GM23338 (cell line): ENCODE measurements at regions not wholly inside any gene's neighbourhood (a gene's known extent, or its start where the extent isn't known, plus 50 kb on each side); places are given as distances from the start of the nearest gene placed in this dataset.

ENCODE experiments used
- ATAC-seq: fragments of 200-7000 bp; cut with Tn5 transposase; 3 replicates; pipeline ENCODE4 v1.9.1; 2020
- DNase-seq: peaks from one replicate; pipeline ENCODE4 v3.0.0-alpha.2; 2015; ENCODE audit warnings: low spot score
- H2AFZ ChIP-seq: fragments of 200-600 bp; sonication (generic); 2 replicates; pipeline ENCODE4 v1.8.0; 2016; ENCODE audit warnings: antibody characterized with exemption, mild to moderate bottlenecking, moderate library complexity
- H3F3A ChIP-seq: fragments of 200-600 bp; sonication (generic); replicated peaks from 2 replicates; pipeline ENCODE4 v1.8.0; 2017; ENCODE audit warnings: antibody characterized with exemption, mixed run types, low read depth
- H3K27ac ChIP-seq: fragments of 200-600 bp; sonication (generic); 2 replicates; pipeline ENCODE4 v1.6.1; 2016; ENCODE audit warnings: low read depth
- H3K27me3 ChIP-seq: fragments of 200-600 bp; sonication (generic); 2 replicates; pipeline ENCODE4 v1.8.0; 2016; ENCODE audit warnings: mild to moderate bottlenecking, mixed run types, moderate library complexity; ENCODE audit not compliant: insufficient read depth
- H3K36me3 ChIP-seq: fragments of 200-600 bp; sonication (generic); 2 replicates; pipeline ENCODE4 v1.8.0; 2016; ENCODE audit warnings: mild to moderate bottlenecking; ENCODE audit not compliant: insufficient read depth
- H3K4me1 ChIP-seq: fragments of 200-600 bp; sonication (generic); 2 replicates; pipeline ENCODE4 v1.8.0; 2016; ENCODE audit warnings: mild to moderate bottlenecking, moderate library complexity; ENCODE audit not compliant: insufficient read depth
- H3K4me2 ChIP-seq: fragments of 200-600 bp; sonication (generic); 2 replicates; pipeline ENCODE4 v1.7.1; 2017; ENCODE audit warnings: mixed run types
- H3K4me3 ChIP-seq: fragments of 200-600 bp; sonication (generic); 2 replicates; pipeline ENCODE4 v1.6.1; 2016; ENCODE audit warnings: mixed run types
- H3K79me2 ChIP-seq: fragments of 200-600 bp; sonication (generic); replicated peaks from 2 replicates; pipeline ENCODE4 v1.8.0; 2017; ENCODE audit warnings: mild to moderate bottlenecking; ENCODE audit not compliant: insufficient read depth
- H3K9me2 ChIP-seq: fragments of 200-600 bp; sonication (generic); 2 replicates; pipeline ENCODE4 v1.8.0; 2017; ENCODE audit not compliant: insufficient read depth
- H4K20me1 ChIP-seq: fragments of 200-600 bp; sonication (generic); replicated peaks from 2 replicates; pipeline ENCODE4 v1.8.0; 2017; ENCODE audit warnings: mild to moderate bottlenecking; ENCODE audit not compliant: insufficient read depth
- H3K27ac Mint-ChIP-seq: 2 replicates; pipeline ENCODE4 v1.8.0; 2020; ENCODE audit warnings: inconsistent platforms, mild to moderate bottlenecking, moderate library complexity, mixed read lengths
- H3K27me3 Mint-ChIP-seq: 3 replicates; pipeline ENCODE4 v1.8.0; 2022; ENCODE audit warnings: low read depth, mild to moderate bottlenecking, moderate library complexity, mixed read lengths, inconsistent platforms; ENCODE audit not compliant: insufficient read depth, poor library complexity
- H3K36me3 Mint-ChIP-seq: 3 replicates; pipeline ENCODE4 v1.8.0; 2021; ENCODE audit warnings: low read depth, mild to moderate bottlenecking, inconsistent platforms, moderate library complexity, mixed read lengths
- H3K4me1 Mint-ChIP-seq: 3 replicates; pipeline ENCODE4 v1.8.0; 2020; ENCODE audit warnings: mild to moderate bottlenecking, inconsistent platforms, mixed read lengths
- H3K4me3 Mint-ChIP-seq: 3 replicates; pipeline ENCODE4 v1.8.0; 2021; ENCODE audit warnings: moderate library complexity, mild to moderate bottlenecking, inconsistent platforms, mixed read lengths
- H3K9me3 Mint-ChIP-seq: 3 replicates; pipeline ENCODE4 v1.8.0; 2020; ENCODE audit warnings: moderate library complexity, mild to moderate bottlenecking, inconsistent platforms, mixed read lengths
- CREB1 ChIP-seq: fragments of 250-450 bp; sonication (Bioruptor Pico); IDR thresholded peaks from 2 replicates; pipeline ENCODE4 v1.5.0; 2020; ENCODE audit warnings: low read depth, mild to moderate bottlenecking, moderate library complexity
- ETS1 ChIP-seq: IDR thresholded peaks from 2 replicates; pipeline ENCODE4 v1.6.1; 2016; ENCODE audit warnings: antibody characterized with exemption
- EZH2 ChIP-seq: fragments of 200-600 bp; sonication (generic); IDR thresholded peaks from one replicate; pipeline ENCODE4 v1.8.0; 2017; ENCODE audit warnings: antibody characterized with exemption, mild to moderate bottlenecking, low read depth; ENCODE audit not compliant: unreplicated experiment
- EZH2phosphoT487 ChIP-seq: fragments of 200-600 bp; sonication (generic); IDR thresholded peaks from one replicate; pipeline ENCODE4 v1.8.1; 2018; ENCODE audit warnings: antibody characterized with exemption; ENCODE audit not compliant: unreplicated experiment
- JUNB ChIP-seq: IDR thresholded peaks from one replicate; pipeline ENCODE4 v1.6.1; 2016; ENCODE audit warnings: antibody characterized with exemption; ENCODE audit not compliant: unreplicated experiment
- NANOG ChIP-seq: IDR thresholded peaks from 2 replicates; pipeline ENCODE4 v1.6.1; 2016; ENCODE audit warnings: antibody characterized with exemption, borderline replicate concordance
- POLR2AphosphoS5 ChIP-seq: IDR thresholded peaks from 2 replicates; pipeline ENCODE4 v1.6.1; 2016; ENCODE audit warnings: antibody characterized with exemption, low read depth
- REST ChIP-seq: IDR thresholded peaks from one replicate; pipeline ENCODE4 v1.6.1; 2018; ENCODE audit warnings: antibody characterized with exemption; ENCODE audit not compliant: unreplicated experiment
- ZNF114 ChIP-seq: fragments of 250-450 bp; sonication (Bioruptor Pico); IDR thresholded peaks from 2 replicates; pipeline ENCODE4 v1.5.0; 2020; ENCODE audit warnings: mild to moderate bottlenecking, moderate library complexity
- ZNF331 ChIP-seq: fragments of 250-450 bp; sonication (Bioruptor Pico); IDR thresholded peaks from 2 replicates; pipeline ENCODE4 v1.5.0; 2020; ENCODE audit warnings: low read depth, mild to moderate bottlenecking, moderate library complexity
- ZNF462 ChIP-seq: fragments of 250-450 bp; sonication (Bioruptor Pico); IDR thresholded peaks from 2 replicates; pipeline ENCODE4 v1.5.0; 2020; ENCODE audit warnings: mild to moderate bottlenecking, moderate library complexity

- Mint-ChIP-seq H3K4me1 (no peaks in the 10 kb centered on the region), H3K36me3 (peaks cover 6% of the 10 kb centered on the region; the same call in 1 of the 3 replicates), H3K4me3 (no peak overlapping the region), H3K27me3 (peaks cover 5% of the 10 kb centered on the region), H3K27ac (no peak overlapping the region), H3K9me3 (peaks cover 14% of the 10 kb centered on the region; the same call in 2 of the 3 replicates)
- H4K20me1 ChIP-seq: no peaks in the 10 kb centered on the region
- no peak for DNase-seq
- H3K4me1 ChIP-seq: no peaks in the 10 kb centered on the region
- no peak overlapping the region for H3K4me3 ChIP-seq
- no peak overlapping the region for H2AFZ ChIP-seq
- no peaks in the 10 kb centered on the region for H3K36me3 ChIP-seq
- H3F3A ChIP-seq: no peaks in the 10 kb centered on the region
- no peak overlapping the region for H3K4me2 ChIP-seq
- no peak for ATAC-seq
- H3K9me2 ChIP-seq: no peaks in the 10 kb centered on the region
- no peaks in the 10 kb centered on the region for H3K27me3 ChIP-seq
- no peak overlapping the region for H3K27ac ChIP-seq
- TF ChIP-seq EZH2phosphoT487: no peak
- TF ChIP-seq POLR2AphosphoS5: no peak
- TF ChIP-seq EZH2: no peak
- TF ChIP-seq JUNB: no peak
- no peak for TF ChIP-seq REST
- no peak for TF ChIP-seq ZNF462
- no peak for TF ChIP-seq ZNF114 (CRISPR knock-in tag)
- TF ChIP-seq NANOG: no peak
- TF ChIP-seq ETS1: no peak
- TF ChIP-seq CREB1 (CRISPR knock-in tag): no peak
- TF ChIP-seq ZNF331: no peak
- H3K79me2 ChIP-seq: no peaks in the 10 kb centered on the region
Measured at GRCh38 chr2:122389694-122390093, 634.2 kb downstream of the TSN start.
